H1 (cell line): ENCODE measurements at regions not wholly inside any gene's neighbourhood (a gene's known extent, or its start where the extent isn't known, plus 50 kb on each side); places are given as distances from the start of the nearest gene placed in this dataset.
A peak's percentile ranks its signal among the peaks of the same experiment; 100 is the strongest.

ENCODE experiments used
- CTCF ChIA-PET: fragments of 300-600 bp; sonication (Branson Sonifier 250); formaldehyde crosslinking; loops from one replicate; lab custom pipeline; 2021; ENCODE audit not compliant: partially characterized antibody; lab: Charles Lee
- POLR2A ChIA-PET: fragments of 300-600 bp; sonication (Branson Sonifier 250); formaldehyde crosslinking; loops from one replicate; lab custom pipeline; 2021; ENCODE audit warnings: inconsistent platforms; ENCODE audit not compliant: partially characterized antibody; lab: Charles Lee
- DNase-seq, 2 experiments: peaks; one replicate each; pipeline versions ENCODE4 v3.0.0 to v3.0.0-alpha.2; 2010 to 2022; ENCODE audit warnings: low spot score in 2 of 2, low read depth in 1 of 2, mixed read lengths in 1 of 2
- FAIRE-seq: peaks from 2 replicates; lab custom pipeline; 2011; peaks lifted over from hg19 to GRCh38; lab: Jason Lieb, UNC
- H2AFZ ChIP-seq: 2 replicates; pipeline ENCODE4 v1.8.1; 2012; ENCODE audit warnings: low read length, inconsistent platforms
- H2AK5ac ChIP-seq: 2 replicates; pipeline ENCODE4 v1.6.1; 2013; ENCODE audit warnings: low read depth, low read length
- H2BK120ac ChIP-seq: replicated peaks from 2 replicates; pipeline ENCODE3; 2013; ENCODE audit warnings: low read depth, low read length, inconsistent platforms
- H2BK12ac ChIP-seq: 2 replicates; pipeline ENCODE4 v1.6.1; 2013; ENCODE audit warnings: low read depth, low read length
- H2BK15ac ChIP-seq: 2 replicates; pipeline ENCODE4 v1.6.1; 2013; ENCODE audit warnings: low read length
- H2BK20ac ChIP-seq: 2 replicates; pipeline ENCODE4 v1.6.1; 2013; ENCODE audit warnings: low read length
- H2BK5ac ChIP-seq: 2 replicates; pipeline ENCODE4 v1.6.1; 2013; ENCODE audit warnings: low read depth, low read length
- H3K14ac ChIP-seq: 2 replicates; pipeline ENCODE4 v1.6.1; 2013; ENCODE audit warnings: inconsistent platforms; ENCODE audit not compliant: insufficient read length
- H3K18ac ChIP-seq: 2 replicates; pipeline ENCODE4 v1.6.1; 2013; ENCODE audit warnings: low read length; ENCODE audit errors: extremely low read depth
- H3K23ac ChIP-seq: 2 replicates; pipeline ENCODE4 v1.6.1; 2013; ENCODE audit warnings: inconsistent platforms; ENCODE audit not compliant: insufficient read length
- H3K23me2 ChIP-seq: 2 replicates; pipeline ENCODE4 v1.6.1; 2013; ENCODE audit warnings: low read depth, low read length
- H3K27ac ChIP-seq: 2 replicates; pipeline ENCODE4 v1.6.1; 2011; ENCODE audit warnings: low read depth, low read length, inconsistent platforms
- H3K27me3 ChIP-seq, 4 experiments: replicated peaks in 1 of 4; 1 replicate in 1 of 4; 2 replicates in 3 of 4; pipeline versions ENCODE4 v1.6.1 to v1.8.1; 2011 to 2013; ENCODE audit warnings: low read length in 3 of 4, mild to moderate bottlenecking in 3 of 4, inconsistent platforms in 2 of 4, mixed read lengths in 2 of 4, moderate library complexity in 1 of 4; ENCODE audit not compliant: control insufficient read depth in 3 of 4, insufficient read depth in 3 of 4; ENCODE audit errors: extremely low read depth in 1 of 4
- H3K36me3 ChIP-seq, 4 experiments: 2 replicates each; pipeline versions ENCODE4 v1.6.1 to v1.8.1; 2011 to 2013; ENCODE audit warnings: mild to moderate bottlenecking in 4 of 4, low read length in 3 of 4, moderate library complexity in 2 of 4, control low read depth in 1 of 4, inconsistent platforms in 1 of 4; ENCODE audit not compliant: insufficient read depth in 4 of 4, control insufficient read depth in 2 of 4
- H3K4ac ChIP-seq: replicated peaks from 2 replicates; pipeline ENCODE3; 2013; ENCODE audit warnings: low read length, low read depth, mixed read lengths, inconsistent platforms; ENCODE audit not compliant: insufficient read length
- H3K4me1 ChIP-seq, 4 experiments: replicated peaks in 1 of 4; 1 replicate in 1 of 4; 2 replicates in 3 of 4; pipeline versions ENCODE4 v1.6.1 to v1.8.1; 2011 to 2013; ENCODE audit warnings: low read length in 3 of 4, inconsistent platforms in 2 of 4, mixed read lengths in 1 of 4; ENCODE audit not compliant: insufficient read depth in 4 of 4, control insufficient read depth in 3 of 4
- H3K4me2 ChIP-seq, 2 experiments: 2 replicates each; pipeline versions ENCODE4 v1.6.1 to v1.8.1; 2011 to 2013; ENCODE audit warnings: low read depth in 2 of 2, low read length in 2 of 2, control low read depth in 1 of 2, inconsistent platforms in 1 of 2, mild to moderate bottlenecking in 1 of 2; ENCODE audit not compliant: insufficient read depth in 1 of 2
- H3K4me3 ChIP-seq, 4 experiments: fragments of 200-600, 300-600 bp in 1 of 4; sonication (generic), shearing (Covaris generic), sonication (Bioruptor Twin) in 1 of 4; 2 replicates each; pipeline versions ENCODE4 v1.5.1 to v1.8.1; 2011 to 2016; ENCODE audit warnings: low read length in 4 of 4, low read depth in 3 of 4, control low read depth in 2 of 4, inconsistent platforms in 2 of 4, mild to moderate bottlenecking in 2 of 4, mixed read lengths in 1 of 4, moderate library complexity in 1 of 4; ENCODE audit not compliant: insufficient read depth in 2 of 4; ENCODE audit errors: extremely low read depth in 1 of 4
- H3K56ac ChIP-seq: replicated peaks from 2 replicates; pipeline ENCODE3; 2013; ENCODE audit warnings: low read depth, mild to moderate bottlenecking, mixed read lengths, low read length, inconsistent platforms; ENCODE audit not compliant: insufficient read length
- H3K79me1 ChIP-seq: 2 replicates; pipeline ENCODE4 v1.6.1; 2013; ENCODE audit warnings: low read depth, low read length, control low read depth
- H3K79me2 ChIP-seq, 2 experiments: 2 replicates each; pipeline versions ENCODE4 v1.6.1 to v1.8.1; 2012 to 2013; ENCODE audit warnings: low read length in 2 of 2, mild to moderate bottlenecking in 2 of 2, inconsistent platforms in 1 of 2; ENCODE audit not compliant: insufficient read depth in 2 of 2, control insufficient read depth in 1 of 2
- H3K9ac ChIP-seq, 4 experiments: replicated peaks in 1 of 4; 1 replicate in 1 of 4; 2 replicates in 3 of 4; pipeline versions ENCODE4 v1.6.1 to v1.8.1; 2011 to 2013; ENCODE audit warnings: low read depth in 3 of 4, low read length in 3 of 4, control low read depth in 2 of 4, mild to moderate bottlenecking in 2 of 4, moderate library complexity in 2 of 4, inconsistent platforms in 1 of 4; ENCODE audit errors: extremely low read depth in 1 of 4
- H3K9me3 ChIP-seq, 2 experiments: 2 replicates each; pipeline versions ENCODE4 v1.6.1 to v1.8.1; 2012 to 2013; ENCODE audit warnings: mild to moderate bottlenecking in 2 of 2, moderate library complexity in 2 of 2, control low read depth in 1 of 2, inconsistent platforms in 1 of 2, low read depth in 1 of 2, low read length in 1 of 2, mixed read lengths in 1 of 2; ENCODE audit not compliant: insufficient read depth in 2 of 2
- H4K20me1 ChIP-seq, 2 experiments: replicated peaks in 1 of 2; 2 replicates each; pipeline versions ENCODE3 to v1.8.1; 2011 to 2013; ENCODE audit warnings: inconsistent platforms in 2 of 2, low read length in 2 of 2, mild to moderate bottlenecking in 1 of 2; ENCODE audit not compliant: insufficient read depth in 2 of 2, control insufficient read depth in 1 of 2
- H4K5ac ChIP-seq: 2 replicates; pipeline ENCODE4 v1.6.1; 2013; ENCODE audit warnings: low read length, low read depth, mixed read lengths, inconsistent platforms; ENCODE audit not compliant: insufficient read length
- H4K8ac ChIP-seq: 2 replicates; pipeline ENCODE4 v1.8.0; 2013; ENCODE audit warnings: mild to moderate bottlenecking, moderate library complexity, low read length, inconsistent platforms; ENCODE audit not compliant: insufficient read depth; ENCODE audit errors: extremely low read depth
- H4K91ac ChIP-seq: replicated peaks from 2 replicates; pipeline ENCODE3; 2013; ENCODE audit warnings: low read length, mixed read lengths, inconsistent platforms; ENCODE audit not compliant: insufficient read length
- ATF2 ChIP-seq: IDR thresholded peaks from 2 replicates; pipeline ENCODE4 v1.6.1; 2012; ENCODE audit warnings: low read length, inconsistent platforms
- BCL11A ChIP-seq, 2 experiments: IDR thresholded peaks; one replicate each; pipeline ENCODE4 v1.6.1; 2011; ENCODE audit warnings: low read depth in 2 of 2, low read length in 2 of 2, mild to moderate bottlenecking in 2 of 2
- CBX5 ChIP-seq: fragments of 300-800, 300-1000 bp; sonication (generic); IDR thresholded peaks from 2 replicates; pipeline ENCODE4 v1.7.1; 2016; ENCODE audit warnings: antibody characterized with exemption, low read length, low read depth
- JUND ChIP-seq: IDR thresholded peaks from 2 replicates; pipeline ENCODE4 v1.6.1; 2011; ENCODE audit warnings: mild to moderate bottlenecking, improper control_type of control experiment, low read length
- KDM5A ChIP-seq: fragments of 200-600 bp; IDR thresholded peaks from 2 replicates; pipeline ENCODE4 v1.7.1; 2012; ENCODE audit warnings: mild to moderate bottlenecking, low read length, inconsistent platforms, mixed read lengths
- NANOG ChIP-seq: IDR thresholded peaks from 2 replicates; pipeline ENCODE4 v1.6.1; 2011; ENCODE audit warnings: low read length, low read depth, mild to moderate bottlenecking, inconsistent platforms; ENCODE audit not compliant: insufficient read depth, poor library complexity, severe bottlenecking
- NRF1 ChIP-seq: IDR thresholded peaks from 2 replicates; pipeline ENCODE4 v1.6.1; 2011; ENCODE audit warnings: mild to moderate bottlenecking, low read depth, low read length, improper control_type of control experiment
- SIN3A ChIP-seq, 2 experiments: IDR thresholded peaks in 1 of 2; conservative IDR thresholded peaks in 1 of 2; 2 replicates each; pipeline ENCODE4 v1.6.1; 2011 to 2012; ENCODE audit warnings: low read length in 2 of 2, improper control_type of control experiment in 1 of 2, low read depth in 1 of 2, mild to moderate bottlenecking in 1 of 2
- SIRT6 ChIP-seq: IDR thresholded peaks from one replicate; pipeline ENCODE4 v1.7.1; 2012; ENCODE audit warnings: low read length, inconsistent platforms
- ZNF274 ChIP-seq: IDR thresholded peaks from 2 replicates; pipeline ENCODE4 v1.7.0; 2012; ENCODE audit warnings: low read length, borderline replicate concordance; ENCODE audit errors: extremely low read depth
- WGBS, 2 experiments: shearing (Covaris generic) in 1 of 2; methylation state at CpG; one replicate each; pipeline versions ENCODE4 v1.1.6 to v1.1.7; 2013 to 2015; ENCODE audit warnings: low lambda C conversion rate in 2 of 2, mixed read lengths in 2 of 2, inconsistent platforms in 1 of 2, low coverage in 1 of 2, missing lambda C conversion rate in 1 of 2; ENCODE audit not compliant: insufficient replicate concordance in 2 of 2, insufficient coverage in 1 of 2, insufficient read length in 1 of 2; ENCODE audit errors: extremely low coverage in 1 of 2, missing lambda C conversion rate in 1 of 2; 5-methylcytosine and 5-hydroxymethylcytosine counted together
- TF ChIP-seq, protein P1 (sequence below): IDR thresholded peaks from 2 replicates; pipeline ENCODE4 v1.6.1; 2011; ENCODE audit warnings: low read length, improper control_type of control experiment

GRCh38 chr16:49016461-49016860 lies 265.2 kb downstream of the CBLN1 start:
- Histone ChIP-seq H4K20me1 (peaks cover 0 to 6% of the 10 kb centered on the region in 2 experiments), H3K4ac (no peak overlapping the region), H3K79me2 (no peaks in the 10 kb centered on the region), H3K14ac (no peak overlapping the region), H3K23me2 (peaks cover 7% of the 10 kb centered on the region), H4K5ac (no peak overlapping the region), H2BK120ac (no peak overlapping the region), H3K9me3 (no peaks in the 10 kb centered on the region), H3K79me1 (no peaks in the 10 kb centered on the region), H4K91ac (no peak overlapping the region), H3K4me2 (no peak overlapping the region; a peak in 1 of 4 replicates), H2AFZ (no peak overlapping the region), H3K36me3 (no peaks in the 10 kb centered on the region), H3K27ac (no peak overlapping the region), H4K8ac (no peak overlapping the region), H3K23ac (no peak overlapping the region), H3K56ac (no peak overlapping the region), H3K4me3 (no peak overlapping the region), H2BK5ac (no peak overlapping the region)
- no peak for FAIRE-seq
- POLR2A ChIA-PET: no interaction called here
- TF ChIP-seq, protein P1, sequence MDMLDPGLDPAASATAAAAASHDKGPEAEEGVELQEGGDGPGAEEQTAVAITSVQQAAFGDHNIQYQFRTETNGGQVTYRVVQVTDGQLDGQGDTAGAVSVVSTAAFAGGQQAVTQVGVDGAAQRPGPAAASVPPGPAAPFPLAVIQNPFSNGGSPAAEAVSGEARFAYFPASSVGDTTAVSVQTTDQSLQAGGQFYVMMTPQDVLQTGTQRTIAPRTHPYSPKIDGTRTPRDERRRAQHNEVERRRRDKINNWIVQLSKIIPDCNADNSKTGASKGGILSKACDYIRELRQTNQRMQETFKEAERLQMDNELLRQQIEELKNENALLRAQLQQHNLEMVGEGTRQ: no peak
- TF ChIP-seq NRF1 (no peak), KDM5A (no peak), NANOG (no peak), ZNF274 (no peak), CBX5 (no peak), BCL11A (IDR thresholded peaks at IDR 0.05; ENCODE audit: low read depth in 2 of 2, low read length in 2 of 2) (no peak), ATF2 (no peak), SIRT6 (no peak), JUND (no peak), SIN3A (conservative IDR thresholded peaks at IDR 0.05 in 1 of 2, IDR thresholded peaks at IDR 0.05 in 1 of 2; ENCODE audit: low read depth in 1 of 2, low read length in 2 of 2) (no peak)
- TF ChIP-seq, all 59 proteins: peak for 0
- CTCF ChIA-PET: interaction anchor here (1.5 kb wide), 1 partner anchor 332 kb away, joined by 3 read pairs; no protein-coding TSS in a partner anchor
- Histone ChIP-seq H3K9ac (no peak overlapping the region), H2BK12ac (0 out of 2 replicates have a peak overlapping the region, but pooled peaks have one; percentile 55), H2BK15ac (no peak overlapping the region), H3K27me3 (peaks cover 0 to 2% (median 0%) of the 10 kb centered on the region in 4 experiments; a peak in 2 of 7 replicates), H3K4me1 (peaks cover 5 to 33% (median 11%) of the 10 kb centered on the region in 4 experiments; a peak in 6 of 7 replicates), H2AK5ac (peak overlapping the region; percentile 72; the same call in 1 of the 2 replicates), H3K18ac (no peak overlapping the region), H2BK20ac (0 out of 2 replicates have a peak overlapping the region, but pooled peaks have one; percentile 13)
- peak in 1 of 2 experiments; percentile 38 for DNase-seq
- WGBS, 2 experiments: 89% methylated on average over 8 of the region's 8 CpGs; no CpG with 5 or more reads in 1 of the 2 experiments
